Activated CD4-positive, alpha-beta T cell treated with anti-CD3 and anti-CD28 coated beads for 24 hours (primary cell): ENCODE measurements at regions not wholly inside any gene's neighbourhood (a gene's known extent, or its start where the extent isn't known, plus 50 kb on each side); places are given as distances from the start of the nearest gene placed in this dataset.
"Not testable (repeated sequence)": the region's sequence is repeated elsewhere in the genome, so short reads cannot be mapped to it uniquely, and the experiment has no call there.

Experiments used
- DNase-seq, 2 donors: peaks; one replicate each; pipeline ENCODE4 v3.0.0-alpha.2; 2020; ENCODE audit warnings: low read depth in 2 of 2

GRCh38 chr6:130494729-130495128, 128.9 kb downstream of the TMEM200A start:
- DNase-seq, result no peak

DNA sequence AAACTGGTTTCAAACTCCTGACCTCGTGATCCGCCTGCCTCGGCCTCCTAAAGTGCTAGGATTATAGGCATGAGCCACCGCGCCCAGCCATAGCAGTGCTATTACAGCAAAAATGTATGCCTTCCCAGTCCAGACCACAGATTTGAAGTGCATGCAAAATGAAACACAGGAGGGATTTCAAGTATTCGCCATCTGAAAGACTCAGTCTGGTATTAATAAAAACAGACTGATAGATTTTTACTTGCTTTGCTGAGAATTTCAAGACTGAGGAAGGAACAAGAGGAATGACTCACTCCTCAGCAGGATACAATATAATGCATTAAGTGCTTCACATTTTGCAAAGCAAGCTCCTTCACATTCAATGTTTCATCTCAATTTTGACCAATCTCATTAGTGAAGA, 134.9 kb downstream of the TMEM200A start:
- DNase-seq, result no peak

- no peak for DNase-seq
Measured at GRCh38 chr6:130503146-130503545, 137.3 kb downstream of the TMEM200A start.

- no peak for DNase-seq
Measured at GRCh38 chr6:130505808-130506598, 140.2 kb downstream of the TMEM200A start.

DNA sequence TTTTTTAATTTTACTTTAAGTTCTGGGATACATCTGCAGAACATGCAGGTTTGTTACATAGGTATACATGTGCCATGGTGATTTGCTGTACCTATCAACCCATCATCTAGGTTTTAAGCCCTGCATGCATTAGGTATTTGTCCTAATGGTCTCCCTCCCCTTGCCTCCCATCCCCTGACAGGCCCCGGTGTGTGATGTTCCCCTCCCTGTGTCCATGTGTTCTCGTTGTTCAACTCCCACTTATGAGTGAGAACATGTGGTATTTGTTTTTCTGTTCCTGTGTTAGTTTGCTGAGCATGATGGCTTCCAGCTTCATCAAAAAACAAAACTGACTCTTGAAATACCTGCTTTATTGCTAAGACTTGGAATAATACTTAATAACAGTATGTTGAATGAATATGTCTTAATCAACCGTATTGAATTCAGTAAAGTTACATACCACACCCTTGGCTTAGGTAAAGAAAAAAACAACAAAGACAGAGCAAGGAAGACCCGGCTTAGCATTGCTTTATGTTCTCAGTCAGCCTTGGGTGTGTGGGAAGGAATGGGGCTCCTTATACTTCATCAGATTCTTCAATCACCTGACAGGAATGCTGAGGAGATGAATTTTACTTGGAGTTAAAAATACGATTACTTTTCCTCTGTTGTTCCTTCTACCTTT, 141.3 kb downstream of the TMEM200A start:
- not testable (repeated sequence) for DNase-seq

GRCh38 chr6:130507666-130508028, 141.8 kb downstream of the TMEM200A start:
- no peak for DNase-seq

GRCh38 chr6:130513770-130514169, 148.0 kb downstream of the TMEM200A start:
- no peak for DNase-seq

GRCh38 chr6:130514712-130515111, 148.9 kb downstream of the TMEM200A start:
- no peak for DNase-seq

DNA sequence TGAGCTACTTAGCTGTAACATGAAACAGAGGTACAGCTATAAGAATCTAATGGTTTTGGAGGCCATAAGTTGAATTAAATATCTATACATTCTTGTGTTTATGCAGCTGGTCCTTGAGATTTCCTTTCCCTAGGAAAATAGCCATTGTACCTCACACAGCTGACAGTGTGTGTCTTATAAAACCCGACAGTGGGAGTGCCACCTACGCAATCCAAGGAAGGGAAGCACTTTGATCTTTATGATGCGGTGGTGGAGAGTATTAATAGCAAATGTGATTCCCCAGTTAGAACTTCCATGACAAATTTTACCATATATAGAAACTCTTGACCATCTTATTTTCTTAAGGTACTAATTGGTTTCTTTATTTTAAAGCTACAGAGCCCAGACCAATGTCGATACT, 149.5 kb downstream of the TMEM200A start:
- no peak for DNase-seq

GRCh38 chr6:130516604-130517003, 150.8 kb downstream of the TMEM200A start:
- no peak for DNase-seq

DNA sequence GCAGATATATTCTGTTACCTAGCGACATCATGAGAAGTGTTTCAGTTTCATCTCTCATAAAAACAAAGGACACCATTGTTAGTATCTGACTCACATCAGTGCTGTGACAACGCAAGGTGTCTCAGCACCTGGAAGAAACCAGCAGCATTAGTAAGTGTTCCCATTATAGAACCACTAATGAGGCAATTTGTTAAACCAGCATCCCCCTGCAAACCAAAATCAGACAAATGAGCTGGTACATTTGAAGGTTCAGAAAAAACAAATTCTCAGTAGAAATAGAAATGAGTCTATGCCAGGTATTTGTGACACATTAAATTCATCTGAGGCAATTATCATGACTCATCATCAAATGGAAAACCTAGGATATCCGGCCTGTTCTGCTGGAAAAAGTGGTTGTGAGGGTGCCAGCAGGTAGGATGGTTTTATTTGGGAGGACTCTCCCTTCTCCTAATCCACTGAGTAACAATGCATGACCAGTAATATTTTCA, 151.7 kb downstream of the TMEM200A start:
- no peak for DNase-seq

GRCh38 chr6:130518588-130518987, 152.8 kb downstream of the TMEM200A start:
- DNase-seq, result no peak

GRCh38 chr6:130520221-130520620, 154.4 kb downstream of the TMEM200A start:
- DNase-seq, result no peak

DNA sequence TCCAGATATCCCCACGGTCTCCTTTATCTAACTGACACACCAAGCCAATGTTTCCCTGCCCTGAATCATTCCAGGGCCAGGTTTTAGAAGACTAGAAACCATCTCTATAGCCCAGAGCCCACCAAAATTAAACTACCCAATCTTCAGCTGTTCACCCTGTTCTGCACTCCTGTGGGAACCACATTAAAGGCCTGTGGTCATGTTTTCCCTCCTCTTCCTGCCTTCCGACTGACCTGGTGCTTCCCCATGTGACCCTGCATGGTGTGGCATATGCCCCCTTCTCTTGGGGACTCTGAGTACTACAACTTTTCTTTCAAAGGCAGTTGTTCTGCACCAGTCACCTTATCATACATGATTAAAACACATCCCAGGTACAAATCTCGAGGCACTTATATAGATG, 155.0 kb downstream of the TMEM200A start:
- no peak for DNase-seq

DNA sequence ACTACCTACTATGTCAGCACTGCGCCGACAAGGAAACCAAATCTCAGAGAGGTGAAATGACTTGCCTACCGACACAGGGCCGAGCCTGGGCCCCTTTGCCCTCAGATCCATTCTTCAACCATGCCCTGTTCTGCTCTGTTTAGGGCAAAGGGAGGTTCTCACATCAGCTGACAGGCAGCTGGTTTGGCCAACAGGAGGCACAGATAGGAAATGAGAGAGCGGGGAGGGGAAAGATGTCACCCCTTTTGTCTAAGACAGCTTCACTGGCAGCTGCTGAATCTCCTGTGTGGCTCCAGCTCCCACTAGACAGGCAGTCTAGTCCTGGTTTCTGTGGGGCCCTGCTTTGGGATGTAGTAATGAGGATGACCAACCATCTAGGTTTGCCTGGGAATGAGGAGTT, 158.7 kb downstream of the TMEM200A start:
- DNase-seq, result no peak

DNA sequence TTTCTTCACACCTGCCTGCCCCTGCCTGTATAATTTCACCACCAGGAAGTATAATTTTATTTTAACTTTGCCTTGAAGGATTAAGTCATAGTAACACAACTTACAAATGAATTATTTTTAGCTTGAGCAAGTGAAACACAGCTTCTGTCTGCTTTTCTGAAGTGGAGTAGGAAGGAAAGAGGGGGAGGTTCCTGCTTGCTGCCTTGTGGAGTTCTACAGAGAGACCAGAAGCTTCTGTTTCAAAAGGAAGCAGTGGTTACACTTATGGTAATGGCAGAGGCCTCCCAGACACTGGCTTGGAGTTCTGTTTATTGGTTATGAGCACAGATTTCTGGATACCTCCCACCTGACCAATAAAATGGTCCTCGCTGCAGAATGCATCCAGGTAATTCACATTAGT, 159.6 kb downstream of the TMEM200A start:
- DNase-seq, result no peak

- no peak for DNase-seq
Measured at GRCh38 chr6:130526466-130526865, 160.6 kb downstream of the TMEM200A start.

DNA sequence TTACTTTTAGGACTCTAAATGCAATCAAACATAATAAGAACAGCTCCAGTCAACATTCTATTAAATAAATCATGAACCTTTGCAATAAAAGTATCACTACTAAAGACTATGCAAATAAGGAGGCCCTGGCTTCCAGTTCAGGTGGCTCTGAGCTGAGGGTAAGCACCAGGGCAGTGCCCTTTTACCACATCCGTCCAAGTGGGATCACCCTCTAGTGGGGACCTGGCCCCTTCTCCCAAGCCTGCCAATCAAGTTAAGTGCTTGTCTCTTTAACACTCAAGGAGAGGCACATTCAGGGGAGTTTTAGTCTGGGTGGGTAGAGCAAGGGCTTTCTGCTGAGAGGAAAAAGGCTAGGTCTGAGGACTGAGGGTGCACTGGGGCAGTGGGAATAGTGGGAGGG, 161.4 kb downstream of the TMEM200A start:
- DNase-seq, result no peak

- DNase-seq, result no peak
Measured at GRCh38 chr6:130529569-130530149, 163.8 kb downstream of the TMEM200A start.

DNA sequence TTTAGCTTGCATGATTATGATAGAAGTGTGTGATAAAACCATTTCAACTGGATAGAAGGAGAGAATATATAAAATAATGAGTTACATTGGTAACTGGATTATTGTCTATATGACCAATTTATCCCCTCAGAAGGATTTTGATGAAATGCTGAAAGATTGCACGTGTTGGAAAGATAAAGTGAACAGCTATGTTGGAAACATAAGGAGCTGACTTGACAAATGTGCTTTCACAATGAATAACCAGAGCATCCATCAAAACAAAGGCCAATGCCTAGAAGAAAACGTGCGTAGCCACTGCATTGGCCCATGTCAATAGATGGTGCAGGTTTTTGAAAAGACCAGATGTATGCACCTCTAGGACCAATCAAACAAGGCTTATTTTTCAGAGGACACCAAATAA, 168.8 kb downstream of the TMEM200A start:
- no peak for DNase-seq

GRCh38 chr6:130535242-130535641, 169.4 kb downstream of the TMEM200A start:
- no peak for DNase-seq

DNA sequence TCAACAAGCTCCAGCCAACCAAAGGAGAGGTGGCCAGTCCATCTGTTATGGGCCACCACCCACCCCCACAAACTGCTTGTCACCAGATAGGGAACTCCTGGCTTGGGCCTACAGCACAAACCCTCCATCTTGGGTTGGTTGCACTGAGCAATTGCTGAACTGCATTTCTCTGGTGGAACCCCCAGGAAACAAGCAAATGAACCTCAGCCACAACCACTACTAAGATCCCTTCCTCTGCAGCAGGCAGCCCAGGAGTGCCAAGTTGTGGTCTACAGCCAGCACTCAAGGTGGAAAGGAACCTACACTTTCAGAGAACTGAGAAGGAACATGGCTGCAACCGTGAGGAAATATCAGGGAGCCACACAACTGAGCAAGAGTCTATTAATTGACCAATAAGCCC, 171.6 kb downstream of the TMEM200A start:
- DNase-seq, result no peak

GRCh38 chr6:130547723-130548122, 181.9 kb downstream of the TMEM200A start:
- DNase-seq, result no peak
